Tongue (tissue), 1 donor: ENCODE measurements at regions not wholly inside any gene's neighbourhood (a gene's known extent, or its start where the extent isn't known, plus 50 kb on each side); places are given as distances from the start of the nearest gene placed in this dataset.

Source experiments
- DNase-seq: peaks from one replicate; pipeline ENCODE4 v3.0.0-alpha.2; 2015

DNA sequence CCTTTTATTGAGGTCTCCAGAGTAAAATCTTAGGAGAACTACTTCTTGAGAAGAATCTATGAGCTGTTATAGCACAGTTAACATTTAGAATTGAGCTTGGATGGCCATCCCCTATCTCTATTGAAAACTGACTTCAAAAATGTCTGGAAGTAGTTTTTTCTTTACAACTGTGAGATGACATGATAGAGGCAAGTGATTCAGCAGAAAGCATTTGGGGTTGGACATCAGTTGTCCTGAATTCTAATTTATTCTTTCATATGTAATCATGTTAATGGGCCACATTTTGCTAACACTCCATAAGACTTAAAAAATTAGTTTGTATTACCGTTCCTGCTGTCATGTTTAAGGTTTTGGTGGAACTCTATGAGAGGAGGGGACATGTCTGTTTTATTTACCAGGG, 237.0 kb upstream of the SLC14A2 start:
- no peak for DNase-seq

DNA sequence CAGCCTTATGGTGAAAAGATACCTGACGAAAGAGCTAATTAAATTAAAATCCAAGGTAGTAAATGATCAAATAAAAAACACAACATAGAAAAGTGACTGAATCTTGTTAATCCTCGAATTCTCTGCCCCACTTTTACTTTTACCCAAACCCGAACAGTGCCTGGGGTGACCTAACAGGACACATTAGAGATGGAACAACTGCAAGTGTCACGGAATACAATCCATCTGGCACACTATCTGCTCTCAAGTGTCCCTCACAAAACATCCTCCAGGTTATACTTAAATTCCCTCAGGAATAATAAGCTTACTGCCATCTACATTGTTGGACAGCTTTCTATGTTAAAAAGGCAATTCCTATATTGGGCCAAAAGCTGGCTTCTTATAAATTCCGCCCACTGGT, 236.3 kb upstream of the SLC14A2 start:
- DNase-seq, result no peak

DNA sequence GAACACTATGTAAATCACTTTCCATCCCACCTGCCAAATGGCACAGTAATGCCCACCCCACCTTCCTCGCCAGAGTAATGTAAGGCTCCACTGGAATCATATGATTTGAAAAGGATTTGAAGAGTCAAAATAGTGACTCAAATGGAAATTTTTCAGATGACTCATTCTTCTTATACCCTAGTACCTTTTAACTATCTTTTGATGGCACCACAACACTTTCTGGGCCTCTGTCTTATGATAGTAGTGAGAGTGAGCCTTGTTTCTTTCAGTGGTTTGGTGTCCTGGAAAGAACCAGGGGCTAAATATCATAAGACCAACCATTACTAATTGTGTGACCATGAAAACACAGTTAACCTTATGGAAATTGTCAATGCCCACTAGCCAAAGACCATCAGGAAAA, 235.4 kb upstream of the SLC14A2 start:
- no peak for DNase-seq

DNA sequence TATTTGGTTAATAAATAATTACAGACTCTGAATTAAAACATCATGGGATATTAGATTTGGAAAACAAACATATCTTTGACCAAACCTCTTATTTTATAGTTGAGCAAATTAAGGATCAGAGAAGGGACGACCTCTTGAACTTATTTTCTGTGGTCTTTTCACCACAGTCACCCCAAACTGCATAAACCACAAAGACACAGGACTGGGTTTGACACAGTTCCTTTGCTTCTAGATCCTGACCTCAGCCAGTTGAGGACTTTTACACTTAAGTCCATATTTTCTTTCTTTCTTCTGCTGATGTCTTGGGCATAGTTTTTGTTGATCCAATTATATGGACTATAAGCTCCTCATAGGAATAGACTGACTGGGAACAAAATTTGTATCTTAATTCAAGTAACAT, 234.0 kb upstream of the SLC14A2 start:
- DNase-seq, result no peak

DNA sequence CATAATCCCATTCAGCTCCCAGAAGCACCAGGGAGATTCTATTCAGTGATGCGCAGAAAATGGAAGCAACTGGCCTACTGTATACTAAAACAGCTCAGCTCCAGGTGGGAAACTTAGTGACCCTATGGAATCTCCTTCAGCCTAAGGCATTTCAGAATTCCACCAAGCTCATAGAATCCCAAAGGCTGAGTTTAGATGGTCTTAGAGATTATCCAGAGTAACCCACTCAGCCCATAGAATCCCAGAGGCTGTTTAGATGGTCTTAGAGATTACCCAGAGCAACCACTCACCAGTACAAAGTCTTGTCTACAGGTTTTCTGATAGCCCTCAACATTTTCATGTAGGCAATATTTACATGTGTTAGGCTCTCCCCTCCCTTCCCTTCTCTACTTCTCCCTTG, 232.0 kb upstream of the SLC14A2 start:
- DNase-seq, result no peak

DNA sequence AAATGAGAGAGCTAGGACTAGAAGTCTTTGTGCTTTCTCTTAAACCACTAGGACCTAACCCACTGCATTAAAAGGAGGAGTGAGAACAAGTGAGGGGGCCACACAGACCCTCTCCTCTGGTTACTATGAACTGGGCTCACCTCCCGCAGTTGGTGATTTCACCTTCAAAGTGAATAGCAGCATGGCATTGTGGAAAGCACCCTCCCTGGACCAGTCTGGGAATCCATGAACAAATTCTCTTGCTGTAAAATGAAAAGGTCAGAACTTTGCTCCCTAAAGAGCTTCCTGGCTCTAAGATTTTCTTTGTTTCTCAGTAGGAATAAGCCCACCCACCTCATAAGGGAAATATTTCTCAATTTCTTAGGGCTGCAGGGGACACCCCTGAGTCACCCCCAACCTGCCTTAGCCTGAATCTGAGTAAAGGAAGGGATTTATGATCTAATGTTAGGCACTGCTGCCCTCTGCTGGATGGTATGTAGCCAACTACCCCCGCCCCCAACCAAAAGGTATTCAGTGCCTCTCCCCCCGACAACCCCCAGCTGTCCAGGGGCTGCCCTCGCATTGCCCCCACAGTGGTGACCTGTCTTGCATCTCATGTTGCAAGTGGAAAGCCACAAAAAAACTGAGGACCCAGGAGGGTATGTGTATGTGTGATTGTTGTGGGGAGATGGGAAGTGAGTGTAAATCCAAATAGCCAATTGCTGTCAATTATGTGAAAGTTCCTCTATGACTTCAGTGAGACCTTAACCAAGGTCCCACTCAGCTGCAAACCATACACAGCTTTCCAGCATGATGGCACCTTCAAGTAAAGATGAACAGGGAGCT, 230.9 kb upstream of the SLC14A2 start:
- peak; percentile 89 for DNase-seq

DNA sequence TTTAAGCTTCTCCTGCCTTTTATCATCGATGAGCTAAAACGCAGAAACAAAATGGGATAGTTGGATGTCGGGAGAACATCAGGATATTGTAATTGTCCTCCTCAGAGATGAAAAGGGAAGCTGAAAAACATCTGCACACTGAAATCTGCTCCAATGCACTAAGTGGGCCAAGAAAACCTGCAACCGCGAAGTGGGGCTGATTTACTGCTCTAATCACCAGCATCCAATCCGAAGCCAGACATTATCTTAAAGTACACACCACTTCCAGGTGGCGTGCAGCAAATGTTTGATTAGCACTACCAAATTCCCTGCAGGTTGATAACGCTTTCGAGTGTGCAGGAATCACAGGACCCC, 230.3 kb upstream of the SLC14A2 start:
- peak; percentile 81 for DNase-seq

DNA sequence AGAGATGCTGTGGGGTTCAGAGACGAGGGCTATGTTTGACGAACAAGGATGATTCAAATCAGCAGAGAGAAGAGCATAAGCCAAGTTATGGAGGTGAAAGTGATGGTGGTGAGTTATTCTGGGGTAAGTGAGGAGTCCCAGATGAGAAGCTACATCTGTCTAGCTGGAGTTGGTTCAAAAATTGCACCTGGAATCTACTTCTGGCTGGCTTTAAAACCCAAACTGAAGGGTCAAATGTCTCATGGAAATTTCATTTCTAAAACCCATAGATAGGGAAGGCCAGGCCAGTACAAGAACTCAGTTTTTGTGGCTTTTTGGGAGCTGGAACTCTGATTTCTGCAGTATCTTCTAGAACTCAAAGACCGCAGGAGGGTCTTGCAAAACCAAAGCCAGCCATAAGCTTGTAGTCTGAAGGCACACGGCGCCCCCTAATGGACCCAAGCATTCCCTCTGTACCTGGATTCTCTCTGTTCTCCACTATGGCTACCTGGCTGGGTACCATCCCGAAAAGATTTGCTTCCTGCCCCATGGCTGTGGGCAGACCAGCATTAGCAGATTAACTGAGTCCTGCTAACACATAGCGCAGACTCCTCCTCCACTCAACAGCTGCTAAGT, 229.1 kb upstream of the SLC14A2 start:
- peak; percentile 74 for DNase-seq

DNA sequence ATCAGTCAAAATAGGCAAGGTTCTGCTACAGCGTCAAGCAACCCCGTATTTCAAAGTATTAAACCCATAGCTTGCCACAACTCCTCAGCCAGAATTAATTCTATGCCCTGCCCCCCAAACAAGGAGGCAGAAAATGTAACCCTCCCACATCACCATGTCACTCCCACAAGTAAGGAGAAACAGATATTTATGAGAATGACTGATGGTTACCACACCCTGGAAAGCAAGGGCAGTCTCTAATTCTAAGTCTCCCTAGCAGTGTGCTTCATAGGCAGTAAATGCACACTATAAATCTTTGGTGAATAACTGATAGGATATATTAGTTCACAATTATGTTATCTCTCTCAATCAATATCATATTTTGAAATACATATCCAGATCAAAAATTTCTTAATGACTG, 228.0 kb upstream of the SLC14A2 start:
- DNase-seq, result no peak

DNA sequence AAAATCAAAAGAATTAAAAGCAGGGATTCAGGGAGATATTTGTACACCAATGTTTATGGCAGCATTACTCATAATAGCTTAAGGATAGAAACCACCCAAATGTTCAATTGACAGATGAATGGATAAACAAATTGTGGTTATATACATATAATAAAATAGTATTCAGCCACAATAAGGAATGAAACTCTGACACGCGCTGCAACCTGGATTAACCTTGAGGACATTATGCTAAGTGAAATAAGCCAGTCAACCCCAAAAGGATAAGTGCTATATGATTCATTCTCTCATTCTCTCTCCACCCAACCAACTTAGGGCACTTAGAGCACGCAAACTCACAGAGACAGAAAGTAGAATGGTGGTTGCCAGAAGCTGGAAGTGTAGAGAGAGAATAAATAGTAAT, 216.8 kb upstream of the SLC14A2 start:
- DNase-seq, result no peak

DNA sequence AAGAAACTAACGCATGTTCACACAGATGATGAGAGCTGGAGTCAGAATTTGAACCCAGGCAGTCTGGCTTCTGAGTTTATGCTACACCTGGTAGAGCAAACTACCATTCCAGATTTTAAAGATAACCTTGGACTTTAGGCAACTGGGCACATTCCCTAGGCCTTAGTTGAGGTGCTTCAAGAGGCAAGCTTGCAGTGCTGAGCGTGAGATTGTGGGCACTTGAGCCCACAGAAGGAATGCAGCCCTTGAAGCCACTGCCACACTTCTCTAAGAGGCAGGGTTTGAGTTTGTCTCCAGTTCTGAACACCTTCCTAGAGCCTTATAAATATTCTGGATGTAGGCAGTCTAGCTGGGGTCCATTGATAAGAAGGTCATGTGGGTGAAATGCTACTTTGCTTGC, 216.1 kb upstream of the SLC14A2 start:
- no peak for DNase-seq

DNA sequence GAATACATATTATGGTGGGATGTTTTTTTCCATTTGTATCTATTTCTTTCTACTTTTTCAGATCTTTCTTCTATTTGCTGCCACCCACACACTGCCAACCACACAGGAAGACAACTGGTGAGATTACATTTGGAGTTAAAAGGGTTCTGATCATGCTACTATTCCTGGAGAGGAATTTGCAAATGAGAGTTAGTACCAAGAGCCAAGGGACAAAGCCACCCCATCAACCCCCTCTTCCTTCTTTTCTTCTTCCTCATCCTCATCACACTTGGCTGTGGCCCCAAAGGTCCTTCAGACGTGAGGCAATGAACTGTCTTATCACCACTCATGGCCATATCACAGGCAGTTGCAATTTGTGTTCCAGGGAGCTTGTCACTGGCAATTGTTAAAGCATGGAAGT, 215.6 kb upstream of the SLC14A2 start:
- DNase-seq, result no peak

DNA sequence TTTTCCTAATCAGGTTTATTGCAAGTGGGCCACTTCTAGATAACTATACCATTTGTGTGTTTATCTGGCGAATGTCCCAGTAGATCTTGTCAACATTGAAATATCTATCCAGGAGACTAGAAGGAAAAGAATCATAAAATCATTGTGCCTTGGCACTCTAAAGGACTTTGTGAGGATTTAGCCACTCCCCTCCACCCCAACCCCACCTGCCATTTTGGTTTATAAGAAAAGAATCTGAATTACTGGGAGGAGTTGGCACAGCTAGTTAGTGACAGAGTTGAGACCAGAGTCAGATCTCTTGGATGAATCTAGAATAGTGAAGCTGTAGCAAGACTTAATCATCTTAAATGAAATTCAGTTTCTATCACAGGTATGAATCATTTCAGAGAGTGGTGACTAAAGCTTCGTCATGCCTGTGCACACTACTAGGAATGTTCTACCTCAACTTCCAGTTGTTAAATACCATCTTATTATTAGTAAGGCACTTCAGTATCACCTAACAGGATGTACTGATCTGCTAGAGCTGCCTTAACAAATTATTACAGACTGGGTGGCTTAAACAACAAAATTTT, 212.7 kb upstream of the SLC14A2 start:
- no peak for DNase-seq

DNA sequence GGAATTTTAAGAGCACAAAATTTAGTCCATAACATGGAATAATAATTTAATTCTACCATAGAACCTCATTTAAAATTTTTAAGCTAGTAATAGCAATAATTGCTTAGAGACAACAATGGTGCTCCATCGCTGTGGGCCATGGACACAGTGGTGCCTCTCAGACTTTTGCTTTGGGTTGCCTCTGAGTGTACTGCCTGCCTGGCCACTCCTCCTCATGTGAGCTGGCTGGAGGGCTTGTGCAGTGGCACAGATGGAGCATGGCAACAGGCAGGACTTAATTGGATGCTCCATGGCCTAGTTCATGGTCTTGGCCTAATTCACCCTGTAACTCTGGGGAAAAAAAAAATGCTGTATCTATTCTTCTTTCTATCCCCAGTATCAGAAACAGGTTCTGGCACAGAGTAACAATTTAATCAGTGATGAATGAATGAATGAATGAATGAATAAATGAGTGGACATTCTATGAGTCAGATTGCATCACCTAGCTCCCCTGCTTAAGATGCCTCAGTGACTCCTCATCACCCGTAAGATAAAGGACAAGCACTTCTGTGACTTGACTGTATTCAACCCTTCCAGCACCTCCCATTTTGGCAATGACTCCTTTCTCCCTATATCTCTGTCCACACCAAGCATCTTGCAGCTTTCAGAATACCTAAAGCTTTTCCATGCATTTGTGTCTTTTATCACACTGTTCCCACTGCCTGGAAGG, 211.8 kb upstream of the SLC14A2 start:
- DNase-seq, result no peak

DNA sequence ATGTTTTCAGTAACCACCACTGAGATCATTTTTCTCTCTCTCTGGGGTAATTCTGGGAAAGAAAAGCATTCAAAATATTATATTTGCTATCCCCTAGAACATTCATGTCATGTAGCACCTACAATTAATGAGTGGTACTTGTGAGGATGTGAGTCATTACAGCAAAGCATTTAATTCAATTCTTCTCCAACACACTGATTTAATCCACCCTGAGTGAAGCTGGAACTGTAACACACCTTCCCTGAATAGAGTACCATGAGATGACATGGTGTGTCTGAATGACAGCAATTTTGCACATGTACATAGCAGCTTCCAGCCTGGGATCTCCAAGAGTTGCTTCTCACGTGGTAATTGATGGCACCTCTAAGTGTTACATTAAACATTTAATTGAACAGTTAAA, 207.1 kb upstream of the SLC14A2 start:
- no peak for DNase-seq

DNA sequence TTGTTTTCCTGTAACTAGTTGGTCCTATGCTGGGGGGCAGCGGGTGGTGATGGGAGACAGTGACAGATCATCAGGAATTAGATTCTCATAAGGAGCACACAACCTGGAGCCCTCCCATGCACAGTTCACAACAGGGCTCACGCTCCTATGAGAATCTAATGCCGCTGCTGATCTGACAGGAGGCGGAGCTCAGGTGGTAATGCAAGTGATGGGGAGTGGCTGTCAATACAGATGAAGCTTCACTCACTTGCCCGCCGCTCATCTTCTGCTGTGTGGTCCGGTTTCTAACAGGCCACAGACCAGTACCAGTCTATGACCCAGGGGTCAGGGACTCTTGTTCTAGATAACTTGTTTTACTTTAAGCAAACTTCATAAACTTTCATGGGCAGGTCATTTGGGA, 205.3 kb upstream of the SLC14A2 start:
- DNase-seq, result no peak

DNA sequence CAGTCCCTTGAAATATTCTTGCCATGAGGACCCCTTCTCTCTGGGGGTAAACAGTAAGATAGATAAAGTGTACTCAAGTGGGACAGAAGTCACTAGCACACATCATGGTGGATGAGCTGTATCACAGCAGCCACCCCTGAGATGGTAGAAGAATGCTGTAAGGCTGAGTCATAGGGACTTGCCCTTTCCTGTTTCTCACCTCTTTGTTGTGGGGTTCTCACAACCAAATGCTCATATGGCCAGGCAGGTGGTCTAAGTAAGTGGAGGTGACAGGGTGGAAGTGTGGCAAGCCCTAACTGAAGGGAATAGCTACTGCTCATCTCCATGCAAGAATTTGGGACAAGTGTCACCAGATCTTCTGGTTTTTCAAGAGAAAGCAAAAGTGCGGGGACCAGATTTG, 202.7 kb upstream of the SLC14A2 start:
- DNase-seq, result no peak

DNA sequence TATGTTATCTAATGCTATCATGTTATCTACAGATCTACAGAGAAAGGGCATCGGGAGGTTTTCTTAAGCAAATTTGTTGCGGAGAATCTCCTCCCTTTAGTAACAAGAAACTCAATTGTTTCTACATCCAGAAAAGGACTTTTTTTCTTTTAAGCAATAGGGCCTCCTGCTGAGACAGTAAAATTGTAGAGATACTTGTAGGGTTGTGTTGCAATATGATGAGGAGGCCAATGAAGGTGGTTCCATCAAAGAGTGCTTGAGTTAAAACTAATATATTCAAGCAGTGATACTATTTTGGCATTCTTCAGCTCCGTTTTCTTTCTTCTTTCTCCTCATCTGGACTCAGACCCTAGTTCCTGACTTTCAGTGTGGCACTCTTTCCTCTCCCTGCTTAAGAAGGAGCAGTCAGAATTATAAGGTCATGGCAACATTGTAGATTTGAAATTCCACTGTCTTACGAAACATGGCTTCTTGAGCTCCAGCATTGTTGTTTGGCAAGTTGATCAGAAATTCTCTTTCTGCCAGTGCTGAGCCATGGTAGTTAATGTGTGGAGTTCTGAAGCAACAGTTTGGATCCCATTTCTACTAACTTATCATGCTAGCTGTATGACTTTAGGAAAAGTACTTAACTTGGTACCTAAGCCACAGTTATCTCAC, 202.0 kb upstream of the SLC14A2 start:
- no peak for DNase-seq

DNA sequence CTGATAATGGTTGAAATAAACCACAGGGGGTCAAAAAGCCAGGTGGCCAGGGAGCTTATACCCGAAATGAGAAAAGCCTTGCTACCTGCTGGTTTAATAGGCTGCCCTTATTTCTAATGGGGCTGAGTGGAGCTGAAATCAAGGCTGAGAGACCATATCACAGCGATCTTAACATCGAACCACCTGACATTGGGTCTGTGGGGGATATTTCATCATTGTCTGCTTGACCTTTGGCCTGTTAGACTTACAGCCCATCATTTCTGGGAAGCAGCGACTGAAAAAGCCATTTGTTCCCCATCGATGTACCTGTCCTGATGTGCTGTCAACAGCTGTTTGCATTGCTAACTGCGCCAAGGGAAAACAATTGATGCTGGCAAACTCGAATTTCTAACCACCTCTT, 199.7 kb upstream of the SLC14A2 start:
- DNase-seq, result no peak

DNA sequence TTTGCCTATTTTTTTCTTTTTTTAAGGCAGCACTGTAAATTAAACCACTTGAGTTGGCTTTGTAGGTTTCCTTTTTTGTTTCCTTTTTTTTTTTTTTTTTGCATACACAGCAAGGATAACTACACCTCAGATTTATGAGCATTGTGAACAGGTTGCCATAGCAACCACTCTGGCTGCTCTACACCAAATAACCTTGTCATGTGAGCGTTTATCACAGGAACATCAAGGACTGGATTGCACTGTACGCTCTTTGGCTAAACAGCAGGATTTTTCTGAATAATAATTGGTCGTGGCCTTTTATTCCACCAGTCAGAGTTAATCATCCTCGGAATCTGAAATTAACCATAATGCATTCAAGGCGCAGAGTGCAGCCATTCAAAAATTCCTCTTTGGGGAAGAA, 199.1 kb upstream of the SLC14A2 start:
- peak; percentile 25 for DNase-seq

DNA sequence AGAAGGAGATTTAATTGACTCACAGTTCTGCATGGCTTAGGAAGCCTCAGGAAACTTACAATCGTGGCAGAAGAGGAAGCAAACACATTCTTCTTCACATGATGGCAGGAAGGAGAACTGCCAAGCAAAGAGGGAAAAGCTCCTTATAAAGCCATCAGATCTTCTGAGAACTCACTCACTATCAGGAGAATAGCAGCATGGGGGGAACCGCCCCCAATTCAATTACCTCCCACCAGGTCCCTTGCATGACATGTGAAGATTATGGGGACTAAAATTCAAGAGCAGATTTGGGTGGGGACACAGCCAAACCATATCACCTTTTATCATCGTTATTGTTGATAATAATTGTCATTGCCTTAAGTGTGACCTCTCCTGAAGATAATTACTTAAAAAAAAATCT, 197.9 kb upstream of the SLC14A2 start:
- no peak for DNase-seq

DNA sequence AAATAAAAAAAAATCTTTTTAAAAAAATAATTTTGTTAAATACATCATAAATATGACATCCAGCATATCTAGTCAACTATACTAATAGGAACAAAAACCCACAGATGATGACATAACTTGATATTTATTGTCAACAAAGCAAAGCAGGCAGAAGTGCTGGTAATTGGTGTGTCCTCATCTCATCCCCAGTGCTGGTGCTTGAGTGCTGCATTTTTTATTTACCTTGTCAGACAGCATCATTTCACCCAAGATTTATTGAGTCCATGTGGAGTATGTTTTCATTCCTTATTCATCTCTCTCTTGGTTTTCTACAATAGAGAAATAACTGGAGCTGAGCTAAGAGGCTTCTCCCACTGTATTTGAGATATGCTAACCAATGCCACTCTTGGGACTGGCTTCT, 191.6 kb upstream of the SLC14A2 start:
- no peak for DNase-seq

DNA sequence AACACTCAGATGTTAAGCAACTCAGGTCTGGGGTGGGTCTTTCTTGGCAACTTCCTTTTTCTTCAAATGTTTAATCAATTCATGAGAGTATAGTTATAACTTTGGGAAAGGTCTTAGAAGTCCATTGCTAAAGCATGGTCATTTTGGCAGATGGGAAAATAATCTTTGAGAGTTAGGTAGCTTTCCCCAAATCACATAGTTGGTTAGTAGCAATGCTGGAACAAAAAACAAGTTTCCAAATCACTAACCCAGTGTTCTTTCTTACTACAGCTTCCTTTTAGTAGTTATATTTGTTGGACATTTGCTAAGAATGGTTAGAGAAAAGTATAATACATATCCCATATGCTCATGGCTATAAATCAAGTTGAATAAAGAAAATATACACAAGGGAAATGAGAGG, 185.2 kb upstream of the SLC14A2 start:
- no peak for DNase-seq
